K562 (cell line): ENCODE measurements at regions not wholly inside any gene's neighbourhood (a gene's known extent, or its start where the extent isn't known, plus 50 kb on each side); places are given as distances from the start of the nearest gene placed in this dataset.

Experiments
- ATAC-seq: fragments of 200-7000 bp; cut with Tn5 transposase; 3 replicates; pipeline ENCODE4 v1.9.1; 2020; ENCODE audit warnings: moderate library complexity
- BruUV-seq: library from RNA; stranded (reverse); fragments of 400-500 nt; replicated peaks from 2 replicates; lab custom pipeline; 2021; lab: Mats Ljungman, UMichigan
- CTCF ChIA-PET: fragments of 300-600 bp; formaldehyde crosslinking; extraction: SDS; loops from one replicate; lab custom pipeline; 2021; ENCODE audit warnings: low intra/inter-chr PET ratio; lab: Yijun Ruan, JAX
- POLR2A ChIA-PET: fragments of 300-600, 350-650 bp; sonication (Branson Sonifier 250); formaldehyde crosslinking; extraction: SDS; loops from one replicate; lab custom pipeline; 2021; ENCODE audit warnings: antibody characterized with exemption, inconsistent platforms; lab: Yijun Ruan, JAX
- DNase-seq, 4 experiments: peaks; one replicate each; pipeline versions ENCODE4 v3.0.0 to v3.0.0-alpha.2; 2011 to 2018; ENCODE audit warnings: low spot score in 3 of 4, mixed read lengths in 3 of 4; ENCODE audit errors: extremely low read depth in 1 of 4
- FAIRE-seq: peaks from 2 replicates; lab custom pipeline; 2011; peaks lifted over from hg19 to GRCh38; lab: Jason Lieb, UNC
- H2AFZ ChIP-seq: 2 replicates; pipeline ENCODE4 v1.6.0; 2011; ENCODE audit warnings: low read depth, low read length, control low read depth, inconsistent platforms
- H3K27ac ChIP-seq: fragments of 200-600 bp; 3 replicates; pipeline ENCODE4 v1.8.0; 2011; ENCODE audit warnings: low read depth, mild to moderate bottlenecking, control low read depth, inconsistent platforms, low read length, moderate library complexity, mixed read lengths; ENCODE audit errors: extremely low read depth
- H3K27me3 ChIP-seq, 2 experiments: fragments of 300-600 bp in 1 of 2; 2 replicates in 1 of 2; 3 replicates in 1 of 2; pipeline versions ENCODE4 v1.6.0 to v1.8.0; 2011; ENCODE audit warnings: inconsistent platforms in 2 of 2, low read length in 2 of 2, mild to moderate bottlenecking in 1 of 2, mixed read lengths in 1 of 2, moderate library complexity in 1 of 2; ENCODE audit not compliant: control insufficient read depth in 2 of 2, insufficient read depth in 2 of 2
- H3K36me3 ChIP-seq: fragments of 300-600 bp; 3 replicates; pipeline ENCODE4 v1.8.0; 2011; ENCODE audit warnings: mild to moderate bottlenecking, low read length, inconsistent platforms; ENCODE audit not compliant: control insufficient read depth, insufficient read depth
- H3K4me1 ChIP-seq, 2 experiments: fragments of 200-600 bp in 1 of 2; replicated peaks in 1 of 2; 2 replicates in 1 of 2; 3 replicates in 1 of 2; pipeline versions ENCODE4 v1.5.1 to v1.8.0; 2011; ENCODE audit warnings: inconsistent platforms in 2 of 2, low read length in 2 of 2, mild to moderate bottlenecking in 1 of 2, mixed read lengths in 1 of 2, moderate library complexity in 1 of 2; ENCODE audit not compliant: control insufficient read depth in 2 of 2, insufficient read depth in 2 of 2
- H3K4me2 ChIP-seq: 2 replicates; pipeline ENCODE4 v1.6.1; 2011; ENCODE audit warnings: low read length, control low read depth, inconsistent platforms, mixed read lengths; ENCODE audit not compliant: insufficient read depth
- H3K4me3 ChIP-seq: fragments of 200-600 bp; sonication (generic), shearing (Covaris generic); 2 replicates; pipeline ENCODE4 v1.5.1; 2016; ENCODE audit warnings: control low read depth, inconsistent platforms
- H3K79me2 ChIP-seq: fragments of 200-600 bp; 3 replicates; pipeline ENCODE4 v1.8.0; 2011; ENCODE audit warnings: low read length, inconsistent platforms; ENCODE audit not compliant: control insufficient read depth, insufficient read depth
- H3K9ac ChIP-seq, 2 experiments: 2 replicates each; pipeline versions ENCODE4 v1.6.0 to v1.6.1; 2011; ENCODE audit warnings: low read depth in 2 of 2, low read length in 2 of 2, control low read depth in 1 of 2, inconsistent platforms in 1 of 2, mild to moderate bottlenecking in 1 of 2, mixed read lengths in 1 of 2; ENCODE audit not compliant: insufficient read depth in 1 of 2
- H3K9me1 ChIP-seq: one replicate; pipeline ENCODE4 v1.6.0; 2011; ENCODE audit warnings: inconsistent platforms, mild to moderate bottlenecking, low read length, moderate library complexity; ENCODE audit not compliant: control insufficient read depth, insufficient read depth
- H3K9me3 ChIP-seq: replicated peaks from 2 replicates; pipeline ENCODE4 v1.5.1; 2011; ENCODE audit warnings: low read depth, low read length, inconsistent platforms; ENCODE audit not compliant: control insufficient read depth, insufficient read depth
- H4K20me1 ChIP-seq: replicated peaks from 2 replicates; pipeline ENCODE4 v1.6.1; 2011; ENCODE audit warnings: low read length, inconsistent platforms, mixed read lengths; ENCODE audit not compliant: control insufficient read depth, insufficient read depth
- ELF4 ChIP-seq: fragments of 450-650 bp; formaldehyde crosslinking; IDR thresholded peaks from 2 replicates; pipeline ENCODE4 v1.4.0; 2022; ENCODE audit warnings: missing genetic modification characterization
- EP300 ChIP-seq: IDR thresholded peaks from 2 replicates; pipeline ENCODE4 v1.6.1; 2012; ENCODE audit warnings: low read length, improper control_type of control experiment
- GABPA ChIP-seq: fragments of 200-800 bp; sonication (Bioruptor generic); conservative IDR thresholded peaks from 2 replicates; pipeline ENCODE4 v1.6.1; 2016; ENCODE audit warnings: low read depth, missing genetic modification characterization, missing compliant biosample characterization
- NCOA1 ChIP-seq: fragments of 450-650 bp; IDR thresholded peaks from 2 replicates; pipeline ENCODE4 v1.6.1; 2016; ENCODE audit warnings: low read depth
- PRPF4 ChIP-seq: fragments of 200-400 bp; formaldehyde crosslinking; IDR thresholded peaks from one replicate; pipeline ENCODE4 v1.6.1; 2017; ENCODE audit warnings: low read length, low read depth, mild to moderate bottlenecking; ENCODE audit not compliant: insufficient read depth, poor library complexity, severe bottlenecking
- PURB ChIP-seq: sonication (generic); formaldehyde crosslinking; IDR thresholded peaks from 2 replicates; pipeline ENCODE4 v1.9.0; 2021; ENCODE audit warnings: low read depth, mild to moderate bottlenecking, missing genetic modification reagents
- TRIM24 ChIP-seq, 2 experiments: fragments of 450-650 bp; IDR thresholded peaks; 2 replicates each; pipeline ENCODE4 v1.6.1; 2016
- ZKSCAN3 ChIP-seq: fragments of 250-450 bp; sonication (Bioruptor Pico); IDR thresholded peaks from 2 replicates; pipeline ENCODE4 v1.4.0; 2020
- ZNF124 ChIP-seq: sonication (generic); formaldehyde crosslinking; IDR thresholded peaks from 2 replicates; pipeline ENCODE4 v1.8.1; 2022; ENCODE audit warnings: missing genetic modification reagents
- ZNF143 ChIP-seq: sonication (generic); formaldehyde crosslinking; IDR thresholded peaks from 2 replicates; pipeline ENCODE4 v1.9.0; 2022; ENCODE audit warnings: mild to moderate bottlenecking, missing genetic modification reagents
- ZNF165 ChIP-seq: fragments of 250-450 bp; sonication (Bioruptor Pico); IDR thresholded peaks from 2 replicates; pipeline ENCODE4 v1.4.0; 2020; ENCODE audit warnings: borderline replicate concordance
- ZNF23 ChIP-seq: fragments of 250-450 bp; sonication (Bioruptor Pico); IDR thresholded peaks from 2 replicates; pipeline ENCODE4 v1.4.0; 2020; ENCODE audit warnings: mild to moderate bottlenecking
- ZNF395 ChIP-seq: fragments of 200-800 bp; sonication (Bioruptor generic); IDR thresholded peaks from 2 replicates; pipeline ENCODE4 v1.6.1; 2017; ENCODE audit warnings: missing genetic modification characterization, missing compliant biosample characterization
- ZNF41 ChIP-seq: fragments of 250-450 bp; sonication (Bioruptor Pico); conservative IDR thresholded peaks from 2 replicates; pipeline ENCODE4 v1.4.0; 2020; ENCODE audit warnings: mild to moderate bottlenecking
- ZSCAN32 ChIP-seq: fragments of 450-650 bp; formaldehyde crosslinking; IDR thresholded peaks from 2 replicates; pipeline ENCODE4 v1.4.0; 2020; ENCODE audit warnings: mild to moderate bottlenecking, moderate library complexity
- WGBS: fragments of 100-300 bp; shearing (Covaris generic); methylation state at CpG from one replicate; pipeline ENCODE4 v1.1.6; 2016; ENCODE audit warnings: low coverage, mixed read lengths; ENCODE audit not compliant: insufficient coverage; ENCODE audit errors: missing lambda C conversion rate; 5-methylcytosine and 5-hydroxymethylcytosine counted together
- in situ Hi-C: fragments of 300-500 bp; cut with MboI; formaldehyde crosslinking; loops from 4 replicates; pipeline ENCODE4 v1.15.0; 2018; ENCODE audit warnings: inconsistent platforms, mixed read lengths
- intact Hi-C: fragments of 100-400 bp; cut with micrococcal nuclease; formaldehyde crosslinking; loops from 2 replicates; pipeline ENCODE4 v1.14.2; 2022
- TF ChIP-seq, protein P1 (sequence below): sonication (generic); formaldehyde crosslinking; IDR thresholded peaks from 2 replicates; pipeline ENCODE4 v1.8.0; 2022; ENCODE audit warnings: missing genetic modification reagents, mild to moderate bottlenecking, borderline replicate concordance

- no peak for DNase-seq
- Histone ChIP-seq H3K4me2 (no peak overlapping the region), H3K9me1 (no peaks in the 10 kb centered on the region), H3K36me3 (no peaks in the 10 kb centered on the region), H3K27me3 (no peaks in the 10 kb centered on the region), H3K4me3 (no peak overlapping the region), H3K9ac (no peak overlapping the region), H3K4me1 (no peaks in the 10 kb centered on the region), H3K79me2 (no peaks in the 10 kb centered on the region), H2AFZ (no peak overlapping the region), H3K27ac (no peak overlapping the region), H4K20me1 (no peaks in the 10 kb centered on the region), H3K9me3 (no peaks in the 10 kb centered on the region)
- ChIA-PET POLR2A (no interaction called here), CTCF (no interaction called here)
- BruUV-seq = no TSS peak
- intact Hi-C loops = no loop called here
- in situ Hi-C loops = no loop called here
- WGBS = 0% methylated on average over 4 of the region's 4 CpGs
- no peak for FAIRE-seq
- no peak for TF ChIP-seq GABPA (tag)
- no peak for TF ChIP-seq ELF4 (CRISPR knock-in tag)
- TF ChIP-seq, protein P1, sequence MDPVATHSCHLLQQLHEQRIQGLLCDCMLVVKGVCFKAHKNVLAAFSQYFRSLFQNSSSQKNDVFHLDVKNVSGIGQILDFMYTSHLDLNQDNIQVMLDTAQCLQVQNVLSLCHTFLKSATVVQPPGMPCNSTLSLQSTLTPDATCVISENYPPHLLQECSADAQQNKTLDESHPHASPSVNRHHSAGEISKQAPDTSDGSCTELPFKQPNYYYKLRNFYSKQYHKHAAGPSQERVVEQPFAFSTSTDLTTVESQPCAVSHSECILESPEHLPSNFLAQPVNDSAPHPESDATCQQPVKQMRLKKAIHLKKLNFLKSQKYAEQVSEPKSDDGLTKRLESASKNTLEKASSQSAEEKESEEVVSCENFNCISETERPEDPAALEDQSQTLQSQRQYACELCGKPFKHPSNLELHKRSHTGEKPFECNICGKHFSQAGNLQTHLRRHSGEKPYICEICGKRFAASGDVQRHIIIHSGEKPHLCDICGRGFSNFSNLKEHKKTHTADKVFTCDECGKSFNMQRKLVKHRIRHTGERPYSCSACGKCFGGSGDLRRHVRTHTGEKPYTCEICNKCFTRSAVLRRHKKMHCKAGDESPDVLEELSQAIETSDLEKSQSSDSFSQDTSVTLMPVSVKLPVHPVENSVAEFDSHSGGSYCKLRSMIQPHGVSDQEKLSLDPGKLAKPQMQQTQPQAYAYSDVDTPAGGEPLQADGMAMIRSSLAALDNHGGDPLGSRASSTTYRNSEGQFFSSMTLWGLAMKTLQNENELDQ (CRISPR knock-in tag) = no peak
- TF ChIP-seq TRIM24 (IDR thresholded peaks at IDR 0.05) = no peak
- no peak for ATAC-seq
Observed at GRCh38 chr18:73023975-73024374, 156.2 kb upstream of the NETO1 start.

- Histone ChIP-seq H3K36me3 (no peaks in the 10 kb centered on the region), H4K20me1 (no peaks in the 10 kb centered on the region), H2AFZ (no peak overlapping the region), H3K9me1 (no peaks in the 10 kb centered on the region), H3K79me2 (no peaks in the 10 kb centered on the region), H3K9ac (no peak overlapping the region), H3K4me2 (no peak overlapping the region), H3K27ac (no peak overlapping the region), H3K4me1 (no peaks in the 10 kb centered on the region), H3K9me3 (no peaks in the 10 kb centered on the region), H3K27me3 (no peaks in the 10 kb centered on the region), H3K4me3 (no peak overlapping the region)
- BruUV-seq = no TSS peak
- no peak for ATAC-seq
- in situ Hi-C loops (no loop called here), intact Hi-C loops (no loop called here)
- FAIRE-seq = no peak
- POLR2A ChIA-PET = no interaction called here
- WGBS = 0% methylated on average over 2 of the region's 4 CpGs
- CTCF ChIA-PET = no interaction called here
- DNase-seq = no peak
- TF ChIP-seq ZNF41 = no peak
- no peak for TF ChIP-seq ZKSCAN3
- no peak for TF ChIP-seq ZNF23
- no peak for TF ChIP-seq ZNF395 (CRISPR knock-in tag)
- no peak for TF ChIP-seq NCOA1
- no peak for TF ChIP-seq ZSCAN32 (CRISPR knock-in tag)
- no peak for TF ChIP-seq PURB
- no peak for TF ChIP-seq ZNF124 (CRISPR knock-in tag)
- no peak for TF ChIP-seq EP300
- no peak for TF ChIP-seq ZNF143 (CRISPR knock-in tag)
- no peak for TF ChIP-seq PRPF4
- TF ChIP-seq ZNF165 (CRISPR knock-in tag) = no peak
Observed at GRCh38 chr18:73009691-73010090, 141.9 kb upstream of the NETO1 start.
